Neural progenitor cell (in vitro differentiated cells): ENCODE measurements at regions not wholly inside any gene's neighbourhood (a gene's known extent, or its start where the extent isn't known, plus 50 kb on each side); places are given as distances from the start of the nearest gene placed in this dataset.

Source experiments
- CTCF ChIP-seq: fragments of 200-600 bp; sonication (generic); IDR thresholded peaks from 2 replicates; pipeline ENCODE4 v1.5.1; 2017; ENCODE audit warnings: antibody characterized with exemption, mild to moderate bottlenecking
- EZH2 ChIP-seq: fragments of 200-600 bp; sonication (generic); IDR thresholded peaks from 2 replicates; pipeline ENCODE4 v1.6.1; 2017; ENCODE audit warnings: antibody characterized with exemption, mild to moderate bottlenecking, moderate library complexity
- EZH2phosphoT487 ChIP-seq: fragments of 200-600 bp; sonication (generic); IDR thresholded peaks from 2 replicates; pipeline ENCODE4 v1.6.1; 2017; ENCODE audit warnings: antibody characterized with exemption

GRCh38 chr10:27312854-27313253, 72.3 kb upstream of the ACBD5 start:
- no peak for TF ChIP-seq CTCF
- TF ChIP-seq EZH2, result no peak
- TF ChIP-seq EZH2phosphoT487, result no peak
